ENCODE measurements at regions not wholly inside any gene's neighbourhood (a gene's known extent, or its start where the extent isn't known, plus 50 kb on each side); places are given as distances from the start of the nearest gene placed in this dataset.

DNA sequence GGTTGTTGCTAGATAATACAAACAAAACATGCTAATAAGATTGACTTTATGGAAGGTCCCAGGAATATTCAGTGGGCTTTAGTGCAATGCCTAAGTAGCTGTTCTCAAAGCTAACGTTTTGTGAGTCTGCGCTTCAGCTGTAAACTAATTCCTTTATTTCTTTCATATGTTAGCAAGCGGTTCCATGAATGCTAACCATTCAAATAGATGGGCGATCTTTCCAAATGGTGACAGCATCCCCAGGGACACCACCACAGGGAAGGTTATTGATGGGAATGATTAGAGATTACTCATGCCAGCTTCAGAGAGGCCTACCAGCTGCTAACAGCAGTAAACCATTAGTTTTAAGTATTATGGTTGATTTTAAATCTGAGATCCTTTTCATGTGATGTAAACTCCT, 405.7 kb upstream of the MCTP2 start:
- TF ChIP-seq EZH2 (IDR thresholded peaks at IDR 0.05; ENCODE audit: insufficient read depth, poor library complexity, severe bottlenecking) = no peak
- TF ChIP-seq EZH2phosphoT487 (IDR thresholded peaks at IDR 0.05; ENCODE audit: insufficient read depth, low read depth) = no peak
